ENCODE measurements at regions not wholly inside any gene's neighbourhood (a gene's known extent, or its start where the extent isn't known, plus 50 kb on each side); places are given as distances from the start of the nearest gene placed in this dataset.

- Histone ChIP-seq H3K4me3 (ENCODE audit: low read depth, low read length) (no peak overlapping the region), H3K36me3 (ENCODE audit: control insufficient read depth, insufficient read depth, low read length) (no peaks in the 10 kb centered on the region), H3K27me3 (ENCODE audit: control insufficient read depth, insufficient read depth, low read length) (no peaks in the 10 kb centered on the region)
- FAIRE-seq, result no peak
- no peak for DNase-seq (ENCODE audit: low read depth)
- TF ChIP-seq CTCF (IDR thresholded peaks at IDR 0.05; ENCODE audit: insufficient read depth, low read length, severe bottlenecking), result no peak
Measured at GRCh38 chr18:27274901-27275300, 89.8 kb upstream of the CHST9 start.

GRCh38 chr18:27270508-27270907 is 85.4 kb upstream of the CHST9 start:
- no peak for FAIRE-seq
- Histone ChIP-seq H3K4me3 (ENCODE audit: low read depth, low read length) (no peak overlapping the region), H3K27me3 (ENCODE audit: control insufficient read depth, insufficient read depth, low read length) (no peaks in the 10 kb centered on the region), H3K36me3 (ENCODE audit: control insufficient read depth, insufficient read depth, low read length) (no peaks in the 10 kb centered on the region)
- no peak for TF ChIP-seq CTCF (IDR thresholded peaks at IDR 0.05; ENCODE audit: insufficient read depth, low read length, severe bottlenecking)
- no peak for DNase-seq (ENCODE audit: low read depth)

- H3K27me3 ChIP-seq (ENCODE audit: control insufficient read depth, insufficient read depth, low read length), result no peaks in the 10 kb centered on the region
- H3K36me3 ChIP-seq (ENCODE audit: control insufficient read depth, insufficient read depth, low read length), result no peaks in the 10 kb centered on the region
- no peak for TF ChIP-seq CTCF (IDR thresholded peaks at IDR 0.05; ENCODE audit: insufficient read depth, low read length, severe bottlenecking)
- no peak for DNase-seq (ENCODE audit: low read depth)
- H3K4me3 ChIP-seq (ENCODE audit: low read depth, low read length), result no peak overlapping the region
- FAIRE-seq, result no peak
Measured at GRCh38 chr18:27263369-27263768, 78.3 kb upstream of the CHST9 start.

GRCh38 chr18:27261769-27262549 is 76.9 kb upstream of the CHST9 start:
- Histone ChIP-seq H3K27me3 (ENCODE audit: control insufficient read depth, insufficient read depth, low read length) (no peaks in the 10 kb centered on the region), H3K4me3 (ENCODE audit: low read depth, low read length) (no peak overlapping the region), H3K36me3 (ENCODE audit: control insufficient read depth, insufficient read depth, low read length) (no peaks in the 10 kb centered on the region)
- FAIRE-seq (no peak), DNase-seq (ENCODE audit: low read depth) (no peak)
- TF ChIP-seq CTCF (IDR thresholded peaks at IDR 0.05; ENCODE audit: insufficient read depth, low read length, severe bottlenecking), result no peak

- no peak for FAIRE-seq
- Histone ChIP-seq H3K36me3 (ENCODE audit: control insufficient read depth, insufficient read depth, low read length) (no peaks in the 10 kb centered on the region), H3K4me3 (ENCODE audit: low read depth, low read length) (no peak overlapping the region), H3K27me3 (ENCODE audit: control insufficient read depth, insufficient read depth, low read length) (no peaks in the 10 kb centered on the region)
- TF ChIP-seq CTCF (IDR thresholded peaks at IDR 0.05; ENCODE audit: insufficient read depth, low read length, severe bottlenecking), result no peak
- DNase-seq (ENCODE audit: low read depth), result peak; percentile 21
Measured at GRCh38 chr18:27253571-27253970, 68.5 kb upstream of the CHST9 start.

GRCh38 chr18:27250471-27250870 is 65.4 kb upstream of the CHST9 start:
- no peak for TF ChIP-seq CTCF (IDR thresholded peaks at IDR 0.05; ENCODE audit: insufficient read depth, low read length, severe bottlenecking)
- DNase-seq (ENCODE audit: low read depth), result no peak
- Histone ChIP-seq H3K36me3 (ENCODE audit: control insufficient read depth, insufficient read depth, low read length) (no peaks in the 10 kb centered on the region), H3K27me3 (ENCODE audit: control insufficient read depth, insufficient read depth, low read length) (no peaks in the 10 kb centered on the region), H3K4me3 (ENCODE audit: low read depth, low read length) (no peak overlapping the region)
- FAIRE-seq, result no peak

All from bronchial epithelial cell (primary cell).